HCT116 (cell line): ENCODE measurements at regions not wholly inside any gene's neighbourhood (a gene's known extent, or its start where the extent isn't known, plus 50 kb on each side); places are given as distances from the start of the nearest gene placed in this dataset.

Source experiments
- ATAC-seq: fragments of 200-7000 bp; cut with Tn5 transposase; 2 replicates; pipeline ENCODE4 v1.9.1; 2020; ENCODE audit warnings: mild to moderate bottlenecking, moderate library complexity
- BruUV-seq: library from RNA; stranded (reverse); fragments of 400-500 nt; replicated peaks from 2 replicates; lab custom pipeline; 2021; lab: Mats Ljungman, UMichigan
- CTCF ChIA-PET: fragments of 300-600 bp; sonication (Branson Sonifier 250); formaldehyde crosslinking; loops from one replicate; lab custom pipeline; 2021; ENCODE audit warnings: antibody characterized with exemption; lab: Charles Lee
- POLR2A ChIA-PET: fragments of 300-600, 350-600 bp; sonication (Branson Sonifier 250); formaldehyde crosslinking; loops from one replicate; lab custom pipeline; 2021; ENCODE audit warnings: antibody characterized with exemption; lab: Charles Lee
- RAD21 ChIA-PET, 2 experiments: fragments of 300-600 bp; sonication (Branson Sonifier 250); formaldehyde crosslinking; loops; one replicate each; lab custom pipeline; 2023; ENCODE audit warnings: low total read pairs in 2 of 2; ENCODE audit not compliant: uncharacterized antibody in 2 of 2, unreplicated experiment in 2 of 2, low non-redundant PET in 1 of 2; lab: Charles Lee
- DNase-seq: peaks from one replicate; pipeline ENCODE4 v3.0.0-alpha.2; 2010; ENCODE audit warnings: low read depth, low spot score
- H2AFZ ChIP-seq: fragments of 200-600 bp; shearing (Covaris generic), sonication (generic); 2 replicates; pipeline ENCODE4 v1.6.1; 2017; ENCODE audit warnings: low read depth, mixed run types, mixed read lengths, antibody characterized with exemption, low read length; ENCODE audit not compliant: poor library complexity, severe bottlenecking
- H3K27ac ChIP-seq: 2 replicates; pipeline ENCODE4 v1.5.1; 2012; ENCODE audit warnings: low read depth, low read length
- H3K27me3 ChIP-seq: fragments of 200-600 bp; sonication (generic); 2 replicates; pipeline ENCODE4 v1.6.1; 2016; ENCODE audit warnings: mixed run types, low read length, mixed read lengths; ENCODE audit not compliant: insufficient read depth
- H3K36me3 ChIP-seq, 2 experiments: fragments of 200-500 bp in 1 of 2; fragments of 200-600 bp in 1 of 2; sonication (Bioruptor generic) in 1 of 2; sonication (generic) in 1 of 2; 2 replicates each; pipeline versions ENCODE4 v1.5.1 to v1.6.1; 2014 to 2016; ENCODE audit warnings: low read length in 2 of 2, inconsistent platforms in 1 of 2, mixed read lengths in 1 of 2, mixed run types in 1 of 2; ENCODE audit not compliant: insufficient read depth in 2 of 2, control insufficient read depth in 1 of 2
- H3K4me1 ChIP-seq, 2 experiments: fragments of 200-600 bp in 1 of 2; sonication (generic) in 1 of 2; 2 replicates each; pipeline versions ENCODE4 v1.5.1 to v1.6.1; 2012 to 2017; ENCODE audit warnings: low read length in 2 of 2, inconsistent platforms in 1 of 2, mild to moderate bottlenecking in 1 of 2, mixed read lengths in 1 of 2, mixed run types in 1 of 2, moderate library complexity in 1 of 2; ENCODE audit not compliant: insufficient read depth in 2 of 2, control insufficient read depth in 1 of 2
- H3K4me2 ChIP-seq: fragments of 200-600 bp; sonication (generic); 2 replicates; pipeline ENCODE4 v1.6.1; 2017; ENCODE audit warnings: mixed run types, low read length, mixed read lengths
- H3K4me3 ChIP-seq, 2 experiments: fragments of 200-600 bp in 1 of 2; sonication (generic) in 1 of 2; replicated peaks in 1 of 2; 2 replicates each; pipeline ENCODE4 v1.5.1; 2011 to 2016; ENCODE audit warnings: low read length in 2 of 2, control low read depth in 1 of 2, low read depth in 1 of 2, mild to moderate bottlenecking in 1 of 2, mixed read lengths in 1 of 2, mixed run types in 1 of 2
- H3K79me2 ChIP-seq: fragments of 200-600 bp; sonication (generic); 2 replicates; pipeline ENCODE4 v1.6.1; 2017; ENCODE audit warnings: mild to moderate bottlenecking, mixed run types, low read length, moderate library complexity, mixed read lengths; ENCODE audit not compliant: insufficient read depth
- H3K9ac ChIP-seq: fragments of 200-600 bp; sonication (generic); 2 replicates; pipeline ENCODE4 v1.6.1; 2016; ENCODE audit warnings: low read length, mixed read lengths
- H3K9me2 ChIP-seq: fragments of 200-600 bp; sonication (generic), shearing (Covaris generic); 2 replicates; pipeline ENCODE4 v1.6.1; 2017; ENCODE audit warnings: mixed run types, mild to moderate bottlenecking, moderate library complexity; ENCODE audit not compliant: insufficient read depth
- H3K9me3 ChIP-seq, 2 experiments: fragments of 200-500 bp in 1 of 2; fragments of 200-600 bp in 1 of 2; sonication (Bioruptor generic) in 1 of 2; sonication (generic) in 1 of 2; 2 replicates each; pipeline ENCODE4 v1.6.1; 2014 to 2017; ENCODE audit warnings: low read length in 2 of 2, mixed read lengths in 2 of 2, inconsistent platforms in 1 of 2, low read depth in 1 of 2, mild to moderate bottlenecking in 1 of 2, mixed run types in 1 of 2, moderate library complexity in 1 of 2; ENCODE audit not compliant: control insufficient read depth in 1 of 2, insufficient read depth in 1 of 2
- H4K20me1 ChIP-seq: fragments of 200-600 bp; sonication (generic), shearing (Covaris generic); 2 replicates; pipeline ENCODE4 v1.6.1; 2017; ENCODE audit warnings: mixed run types, mild to moderate bottlenecking, moderate library complexity; ENCODE audit not compliant: insufficient read depth
- ATF3 ChIP-seq: IDR thresholded peaks from 2 replicates; pipeline ENCODE4 v1.6.1; 2012
- CBX3 ChIP-seq: IDR thresholded peaks from 2 replicates; pipeline ENCODE4 v1.6.1; 2012; ENCODE audit warnings: low read depth
- CTCF ChIP-seq, 3 experiments: fragments of 200-600 bp in 1 of 3; sonication (generic) in 1 of 3; IDR thresholded peaks in 2 of 3; conservative IDR thresholded peaks in 1 of 3; 2 replicates each; pipeline ENCODE4 v1.5.1; 2012 to 2017; ENCODE audit warnings: low read depth in 2 of 3, low read length in 2 of 3, antibody characterized with exemption in 1 of 3, borderline replicate concordance in 1 of 3, control low read depth in 1 of 3, mild to moderate bottlenecking in 1 of 3, mixed read lengths in 1 of 3, mixed run types in 1 of 3, moderate library complexity in 1 of 3; ENCODE audit not compliant: insufficient read depth in 1 of 3
- EGR1 ChIP-seq: IDR thresholded peaks from 2 replicates; pipeline ENCODE4 v1.6.1; 2012; ENCODE audit warnings: low read depth
- ELF1 ChIP-seq: IDR thresholded peaks from 2 replicates; pipeline ENCODE4 v1.6.1; 2012; ENCODE audit warnings: low read depth, borderline replicate concordance
- EZH2 ChIP-seq: fragments of 200-600 bp; sonication (generic); IDR thresholded peaks from 2 replicates; pipeline ENCODE4 v1.6.1; 2017; ENCODE audit warnings: antibody characterized with exemption, mixed run types
- EZH2phosphoT487 ChIP-seq: fragments of 200-600 bp; IDR thresholded peaks from 2 replicates; pipeline ENCODE4 v1.6.1; 2018; ENCODE audit warnings: antibody characterized with exemption, borderline replicate concordance
- FOSL1 ChIP-seq: IDR thresholded peaks from 2 replicates; pipeline ENCODE4 v1.6.1; 2012; ENCODE audit warnings: low read depth
- MAX ChIP-seq: IDR thresholded peaks from 2 replicates; pipeline ENCODE4 v1.6.1; 2012
- POLR2A ChIP-seq: IDR thresholded peaks from 2 replicates; pipeline ENCODE4 v1.7.0; 2011; ENCODE audit warnings: borderline replicate concordance; ENCODE audit not compliant: insufficient read depth, insufficient read length; ENCODE audit errors: extremely low read depth
- RAD21 ChIP-seq: IDR thresholded peaks from 2 replicates; pipeline ENCODE4 v1.6.1; 2012; ENCODE audit warnings: low read depth, mild to moderate bottlenecking
- REST ChIP-seq: IDR thresholded peaks from 2 replicates; pipeline ENCODE4 v1.6.1; 2012; ENCODE audit warnings: low read depth
- SIN3A ChIP-seq: IDR thresholded peaks from 2 replicates; pipeline ENCODE4 v1.6.1; 2012; ENCODE audit warnings: low read depth
- SP1 ChIP-seq: IDR thresholded peaks from 2 replicates; pipeline ENCODE4 v1.6.1; 2012; ENCODE audit warnings: low read depth
- SRF ChIP-seq: IDR thresholded peaks from 2 replicates; pipeline ENCODE4 v1.6.1; 2012; ENCODE audit warnings: low read depth
- TCF7L2 ChIP-seq: IDR thresholded peaks from 2 replicates; pipeline ENCODE4 v1.7.0; 2011; ENCODE audit warnings: borderline replicate concordance, inconsistent platforms; ENCODE audit not compliant: insufficient read depth, insufficient read length; ENCODE audit errors: extremely low read depth
- YY1 ChIP-seq: IDR thresholded peaks from 2 replicates; pipeline ENCODE4 v1.6.1; 2011; ENCODE audit warnings: low read length, low read depth, moderate library complexity, mild to moderate bottlenecking; ENCODE audit not compliant: insufficient replicate concordance; ENCODE audit errors: extremely low read depth
- ZBTB33 ChIP-seq: IDR thresholded peaks from 2 replicates; pipeline ENCODE4 v1.6.1; 2011; ENCODE audit warnings: mild to moderate bottlenecking, low read length, moderate library complexity; ENCODE audit not compliant: insufficient replicate concordance; ENCODE audit errors: extremely low read depth
- ZFX ChIP-seq: fragments of 450-650 bp; IDR thresholded peaks from 2 replicates; pipeline ENCODE4 v1.6.1; 2017
- ZNF274 ChIP-seq: fragments of 200-500 bp; sonication (Bioruptor generic); IDR thresholded peaks from 2 replicates; pipeline ENCODE4 v1.6.1; 2014; ENCODE audit warnings: mild to moderate bottlenecking, low read depth, low read length, inconsistent platforms
- intact Hi-C: fragments of 100-400 bp; cut with micrococcal nuclease; formaldehyde crosslinking; loops from 2 replicates; pipeline ENCODE4 v1.10.0; 2022

GRCh38 chr2:58398406-58398805 lies 157.3 kb upstream of the FANCL start:
- TF ChIP-seq SP1 (no peak), TCF7L2 (no peak), ZBTB33 (no peak), ZFX (no peak), RAD21 (no peak), ELF1 (no peak), SIN3A (no peak), EGR1 (no peak), ATF3 (no peak), MAX (no peak), ZNF274 (no peak), CBX3 (no peak), EZH2phosphoT487 (no peak), REST (no peak), FOSL1 (no peak), YY1 (no peak), CTCF (IDR thresholded peaks at IDR 0.05 in 2 of 3, conservative IDR thresholded peaks at IDR 0.05 in 1 of 3; ENCODE audit: borderline replicate concordance in 1 of 3, insufficient read depth in 1 of 3, low read depth in 2 of 3, low read length in 2 of 3) (no peak), POLR2A (no peak), EZH2 (no peak), SRF (no peak)
- Histone ChIP-seq H3K4me2 (no peak overlapping the region), H3K4me1 (no peaks in the 10 kb centered on the region), H2AFZ (no peak overlapping the region), H3K36me3 (no peaks in the 10 kb centered on the region), H3K9me2 (no peaks in the 10 kb centered on the region), H4K20me1 (no peaks in the 10 kb centered on the region), H3K79me2 (no peaks in the 10 kb centered on the region), H3K9me3 (no peaks in the 10 kb centered on the region), H3K9ac (no peak overlapping the region), H3K27me3 (no peaks in the 10 kb centered on the region), H3K27ac (no peak overlapping the region), H3K4me3 (no peak overlapping the region)
- intact Hi-C loops = no loop called here
- BruUV-seq = no TSS peak
- DNase-seq (no peak), ATAC-seq (no peak)
- RAD21 ChIA-PET = no interaction called here
- CTCF ChIA-PET = no interaction called here
- POLR2A ChIA-PET = no interaction called here
